Vagina (tissue), 2 donors: ENCODE measurements at regions not wholly inside any gene's neighbourhood (a gene's known extent, or its start where the extent isn't known, plus 50 kb on each side); places are given as distances from the start of the nearest gene placed in this dataset.

Source experiments
- DNase-seq, 2 donors: peaks; one replicate each; pipeline ENCODE4 v3.0.0-alpha.2; 2017; ENCODE audit errors: extremely low spot score in 2 of 2
- H3K27ac ChIP-seq: fragments of 200-600 bp; sonication (generic); one replicate; pipeline ENCODE4 v1.5.1; 2019
- H3K27me3 ChIP-seq: fragments of 200-600 bp; sonication (generic); one replicate; pipeline ENCODE4 v1.5.1; 2019
- H3K36me3 ChIP-seq, 2 donors: fragments of 200-600 bp; sonication (generic); one replicate each; pipeline ENCODE4 v1.5.1; 2017 to 2019
- H3K4me1 ChIP-seq: fragments of 200-600 bp; sonication (generic); one replicate; pipeline ENCODE4 v1.5.1; 2019
- H3K4me3 ChIP-seq, 2 donors: fragments of 200-600 bp; sonication (generic); 1 replicate in 1 of 2; 2 replicates in 1 of 2; pipeline ENCODE4 v1.5.1; 2016 to 2019
- H3K9me3 ChIP-seq: fragments of 200-600 bp; sonication (generic); one replicate; pipeline ENCODE4 v1.5.1; 2019
- POLR2A ChIP-seq, 2 donors: fragments of 450-650 bp; IDR thresholded peaks; one replicate each; pipeline ENCODE4 v1.6.1; 2017; ENCODE audit warnings: antibody characterized with exemption in 2 of 2, mild to moderate bottlenecking in 2 of 2, moderate library complexity in 2 of 2
- POLR2AphosphoS5 ChIP-seq, 2 donors: sonication (generic); formaldehyde crosslinking; IDR thresholded peaks; one replicate each; pipeline ENCODE4 v1.9.0; 2017; ENCODE audit warnings: antibody characterized with exemption in 2 of 2, mild to moderate bottlenecking in 2 of 2, low read depth in 1 of 2; ENCODE audit not compliant: insufficient read depth in 1 of 2
- intact Hi-C: fragments of 100-400 bp; cut with DNase I; formaldehyde crosslinking; loops from one replicate; pipeline ENCODE4 v1.15.1; 2023
- TF ChIP-seq, protein P1 (sequence below), 3 experiments: fragments of 450-650 bp in 2 of 3; fragments of 200-600 bp in 1 of 3; sonication (generic) in 1 of 3; IDR thresholded peaks; one replicate each; pipeline ENCODE4 v1.5.1; 2017 to 2019; ENCODE audit warnings: antibody characterized with exemption in 3 of 3, mild to moderate bottlenecking in 2 of 3, moderate library complexity in 2 of 3

DNA sequence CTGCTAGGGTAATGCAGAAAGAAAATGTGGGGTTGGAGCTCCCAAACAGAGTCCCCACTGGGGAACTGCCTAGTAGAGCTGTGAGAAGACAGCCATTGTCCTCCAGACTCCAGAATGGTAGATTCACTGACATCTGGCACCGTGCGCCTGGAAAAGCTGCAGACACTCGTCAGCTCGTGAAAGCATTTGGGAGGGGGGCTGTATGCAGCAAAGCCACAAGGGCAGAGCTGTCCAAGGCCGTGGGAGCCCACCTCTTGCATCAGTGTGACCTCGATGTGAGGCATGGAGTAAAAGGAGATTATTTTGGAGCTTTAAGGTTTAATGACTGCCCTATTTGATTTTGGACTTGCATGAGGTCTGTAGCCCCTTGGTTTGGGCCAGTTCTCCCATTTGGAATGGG is 242.9 kb downstream of the VGLL3 start:
- no peaks in the 10 kb centered on the region for H3K9me3 ChIP-seq
- no peaks in the 10 kb centered on the region for H3K36me3 ChIP-seq
- intact Hi-C loops, result no loop called here
- no peak for TF ChIP-seq POLR2AphosphoS5 (IDR thresholded peaks at IDR 0.05; ENCODE audit: insufficient read depth in 1 of 2, low read depth in 1 of 2)
- TF ChIP-seq POLR2A (IDR thresholded peaks at IDR 0.05), result no peak
- no peak for DNase-seq
- no peak overlapping the region for H3K27ac ChIP-seq
- no peaks in the 10 kb centered on the region for H3K27me3 ChIP-seq
- H3K4me1 ChIP-seq, result no peaks in the 10 kb centered on the region
- no peak overlapping the region for H3K4me3 ChIP-seq

DNA sequence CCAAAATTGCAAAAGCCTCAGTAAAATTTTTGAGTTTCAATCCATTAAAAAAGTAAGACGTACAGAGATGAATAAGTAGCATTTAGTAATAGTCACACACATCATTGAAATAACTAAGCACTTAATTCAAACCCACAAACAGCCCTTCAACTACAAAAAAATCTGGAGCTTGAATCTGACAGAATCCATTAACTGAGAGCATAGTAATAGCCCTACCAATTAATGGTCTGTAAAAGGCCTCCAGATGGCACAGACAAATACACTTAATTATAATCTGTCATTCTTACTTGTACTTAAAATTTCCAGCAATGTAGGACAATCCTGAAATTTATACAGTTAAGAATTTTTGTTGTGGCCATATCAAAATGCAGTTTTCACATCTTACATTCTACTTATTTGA is 246.9 kb downstream of the VGLL3 start:
- no peaks in the 10 kb centered on the region for H3K36me3 ChIP-seq
- H3K4me1 ChIP-seq, result no peaks in the 10 kb centered on the region
- no peaks in the 10 kb centered on the region for H3K9me3 ChIP-seq
- no peak overlapping the region for H3K4me3 ChIP-seq
- intact Hi-C loops, result no loop called here
- no peak for DNase-seq
- no peaks in the 10 kb centered on the region for H3K27me3 ChIP-seq
- TF ChIP-seq, protein P1, sequence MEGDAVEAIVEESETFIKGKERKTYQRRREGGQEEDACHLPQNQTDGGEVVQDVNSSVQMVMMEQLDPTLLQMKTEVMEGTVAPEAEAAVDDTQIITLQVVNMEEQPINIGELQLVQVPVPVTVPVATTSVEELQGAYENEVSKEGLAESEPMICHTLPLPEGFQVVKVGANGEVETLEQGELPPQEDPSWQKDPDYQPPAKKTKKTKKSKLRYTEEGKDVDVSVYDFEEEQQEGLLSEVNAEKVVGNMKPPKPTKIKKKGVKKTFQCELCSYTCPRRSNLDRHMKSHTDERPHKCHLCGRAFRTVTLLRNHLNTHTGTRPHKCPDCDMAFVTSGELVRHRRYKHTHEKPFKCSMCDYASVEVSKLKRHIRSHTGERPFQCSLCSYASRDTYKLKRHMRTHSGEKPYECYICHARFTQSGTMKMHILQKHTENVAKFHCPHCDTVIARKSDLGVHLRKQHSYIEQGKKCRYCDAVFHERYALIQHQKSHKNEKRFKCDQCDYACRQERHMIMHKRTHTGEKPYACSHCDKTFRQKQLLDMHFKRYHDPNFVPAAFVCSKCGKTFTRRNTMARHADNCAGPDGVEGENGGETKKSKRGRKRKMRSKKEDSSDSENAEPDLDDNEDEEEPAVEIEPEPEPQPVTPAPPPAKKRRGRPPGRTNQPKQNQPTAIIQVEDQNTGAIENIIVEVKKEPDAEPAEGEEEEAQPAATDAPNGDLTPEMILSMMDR (IDR thresholded peaks at IDR 0.05), result no peak
- TF ChIP-seq POLR2AphosphoS5 (IDR thresholded peaks at IDR 0.05; ENCODE audit: insufficient read depth in 1 of 2, low read depth in 1 of 2) (no peak), POLR2A (IDR thresholded peaks at IDR 0.05) (no peak)
- H3K27ac ChIP-seq, result no peak overlapping the region

DNA sequence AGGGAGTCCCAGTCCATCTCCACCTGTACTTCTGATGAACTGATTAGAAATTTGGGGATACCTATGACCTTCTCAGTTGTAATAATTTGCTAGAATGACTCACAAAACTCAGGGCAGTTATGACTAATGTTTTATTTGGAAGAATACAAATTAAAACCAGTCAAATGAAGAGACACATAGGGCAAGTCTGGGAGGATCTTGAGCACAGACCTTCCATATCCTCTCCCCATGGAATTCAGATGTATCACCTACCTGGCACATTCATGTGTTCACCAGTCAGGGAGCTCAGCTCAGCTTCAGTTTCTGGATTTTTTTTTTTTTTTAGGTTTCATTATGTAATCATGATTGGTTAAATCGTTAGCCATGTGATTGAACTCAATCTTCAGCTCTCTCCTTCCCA is 247.7 kb downstream of the VGLL3 start:
- no peaks in the 10 kb centered on the region for H3K27me3 ChIP-seq
- H3K4me1 ChIP-seq, result no peaks in the 10 kb centered on the region
- no peaks in the 10 kb centered on the region for H3K36me3 ChIP-seq
- no peaks in the 10 kb centered on the region for H3K9me3 ChIP-seq
- H3K27ac ChIP-seq, result no peak overlapping the region
- TF ChIP-seq, protein P1 (IDR thresholded peaks at IDR 0.05), result no peak
- no peak for TF ChIP-seq POLR2AphosphoS5 (IDR thresholded peaks at IDR 0.05; ENCODE audit: insufficient read depth in 1 of 2, low read depth in 1 of 2)
- no peak for TF ChIP-seq POLR2A (IDR thresholded peaks at IDR 0.05)
- H3K4me3 ChIP-seq, result no peak overlapping the region
- no peak for DNase-seq
- intact Hi-C loops, result no loop called here

DNA sequence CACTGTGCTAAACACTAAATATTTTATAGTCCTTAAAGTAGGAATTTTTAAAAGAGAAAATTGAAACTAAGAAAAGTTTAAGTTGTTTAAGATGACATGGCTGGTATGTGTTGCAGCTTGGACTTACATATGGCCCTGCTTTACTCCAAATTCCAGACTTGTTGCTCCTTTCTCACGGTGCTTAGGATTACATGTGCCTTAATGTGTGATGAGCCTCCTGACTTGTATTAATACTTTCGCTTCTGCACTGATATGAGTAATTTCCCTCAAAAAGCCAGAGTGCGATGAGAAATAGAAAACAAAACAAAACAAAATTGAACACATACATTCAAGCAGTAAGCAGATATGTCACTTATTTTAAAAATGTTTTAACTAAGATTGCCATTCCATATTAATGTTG is 250.2 kb downstream of the VGLL3 start:
- no peak for DNase-seq
- Histone ChIP-seq H3K4me1 (no peaks in the 10 kb centered on the region), H3K9me3 (no peaks in the 10 kb centered on the region), H3K27me3 (no peaks in the 10 kb centered on the region), H3K4me3 (no peak overlapping the region), H3K27ac (no peak overlapping the region), H3K36me3 (no peaks in the 10 kb centered on the region)
- TF ChIP-seq, protein P1 (IDR thresholded peaks at IDR 0.05), result no peak
- TF ChIP-seq POLR2AphosphoS5 (IDR thresholded peaks at IDR 0.05; ENCODE audit: insufficient read depth in 1 of 2, low read depth in 1 of 2) (no peak), POLR2A (IDR thresholded peaks at IDR 0.05) (no peak)
- intact Hi-C loops, result no loop called here

DNA sequence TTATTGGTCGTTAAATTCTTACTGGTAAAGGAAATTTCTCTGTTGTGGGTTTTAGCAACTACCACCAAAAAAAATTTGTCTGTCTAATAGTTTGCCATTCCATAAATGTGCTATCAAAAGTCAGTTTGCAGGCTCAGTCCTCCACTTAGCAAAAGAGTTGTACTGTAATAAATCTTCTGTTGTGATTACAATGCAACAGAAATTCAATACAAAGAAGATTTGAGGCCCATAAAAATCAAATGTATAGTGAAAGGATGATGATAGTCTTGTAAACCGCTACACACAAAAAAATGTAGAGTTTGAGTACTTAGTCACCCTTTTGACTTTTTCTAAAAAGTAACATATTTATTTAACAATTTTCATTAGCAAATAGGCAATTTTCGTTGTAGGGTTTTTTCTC is 251.7 kb downstream of the VGLL3 start:
- H3K4me3 ChIP-seq, result no peak overlapping the region
- no peaks in the 10 kb centered on the region for H3K9me3 ChIP-seq
- TF ChIP-seq, protein P1 (IDR thresholded peaks at IDR 0.05), result no peak
- TF ChIP-seq POLR2AphosphoS5 (IDR thresholded peaks at IDR 0.05; ENCODE audit: insufficient read depth in 1 of 2, low read depth in 1 of 2) (no peak), POLR2A (IDR thresholded peaks at IDR 0.05) (no peak)
- intact Hi-C loops, result no loop called here
- H3K27ac ChIP-seq, result no peak overlapping the region
- H3K27me3 ChIP-seq, result no peaks in the 10 kb centered on the region
- H3K36me3 ChIP-seq, result no peaks in the 10 kb centered on the region
- H3K4me1 ChIP-seq, result no peaks in the 10 kb centered on the region
- no peak for DNase-seq

DNA sequence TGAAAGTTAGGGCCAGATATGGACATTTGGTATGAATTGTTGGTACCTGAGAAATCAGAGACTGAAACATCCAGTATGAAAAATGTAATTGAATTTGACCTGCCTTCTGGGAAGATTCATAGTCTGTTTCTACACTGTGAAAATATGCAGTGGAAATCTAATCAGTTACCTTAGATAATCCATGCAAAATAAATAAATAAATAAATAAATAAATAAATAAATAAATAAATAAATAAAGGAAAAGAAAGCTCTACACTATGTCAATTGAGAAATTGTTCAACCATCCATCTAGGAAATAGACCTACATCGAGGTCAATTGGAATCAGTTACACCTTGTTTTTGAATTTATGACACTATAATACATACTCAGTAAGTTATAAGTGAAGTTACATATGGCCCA is 252.3 kb downstream of the VGLL3 start:
- Histone ChIP-seq H3K9me3 (no peaks in the 10 kb centered on the region), H3K4me3 (no peak overlapping the region), H3K36me3 (no peaks in the 10 kb centered on the region), H3K27ac (no peak overlapping the region), H3K27me3 (no peaks in the 10 kb centered on the region), H3K4me1 (no peaks in the 10 kb centered on the region)
- TF ChIP-seq POLR2AphosphoS5 (IDR thresholded peaks at IDR 0.05; ENCODE audit: insufficient read depth in 1 of 2, low read depth in 1 of 2) (no peak), POLR2A (IDR thresholded peaks at IDR 0.05) (no peak)
- TF ChIP-seq, protein P1 (IDR thresholded peaks at IDR 0.05), result no peak
- no peak for DNase-seq
- intact Hi-C loops, result no loop called here
